Nephron (organoid): ENCODE measurements at regions not wholly inside any gene's neighbourhood (a gene's known extent, or its start where the extent isn't known, plus 50 kb on each side); places are given as distances from the start of the nearest gene placed in this dataset.

Experiments
- H3K27ac Mint-ChIP-seq, 3 experiments: 2 replicates each; pipeline ENCODE4 v1.8.0; 2020; ENCODE audit warnings: mixed read lengths in 3 of 3, mild to moderate bottlenecking in 2 of 3, moderate library complexity in 1 of 3
- H3K27me3 Mint-ChIP-seq: 2 replicates; pipeline ENCODE4 v1.8.0; 2021; ENCODE audit warnings: low read depth, mild to moderate bottlenecking, moderate library complexity, mixed read lengths
- H3K36me3 Mint-ChIP-seq: 2 replicates; pipeline ENCODE4 v1.8.0; 2020; ENCODE audit warnings: low read depth, mixed read lengths
- H3K4me1 Mint-ChIP-seq: 2 replicates; pipeline ENCODE4 v1.8.0; 2020; ENCODE audit warnings: mixed read lengths
- H3K4me3 Mint-ChIP-seq, 3 experiments: 2 replicates each; pipeline ENCODE4 v1.8.0; 2020; ENCODE audit warnings: mild to moderate bottlenecking in 3 of 3, mixed read lengths in 3 of 3, moderate library complexity in 2 of 3
- H3K9me3 Mint-ChIP-seq: 2 replicates; pipeline ENCODE4 v1.8.0; 2020; ENCODE audit warnings: mixed read lengths
- CTCF ChIP-seq, 3 experiments: fragments of 200-600 bp; sonication (generic); IDR thresholded peaks; one replicate each; pipeline ENCODE4 v1.5.0; 2021; ENCODE audit warnings: antibody characterized with exemption in 3 of 3; ENCODE audit not compliant: unreplicated experiment in 3 of 3

GRCh38 chr5:89950234-89950633, 459.3 kb downstream of the CETN3 start:
- H3K4me3 Mint-ChIP-seq = no peak overlapping the region
- H3K27me3 Mint-ChIP-seq = no peaks in the 10 kb centered on the region
- H3K4me1 Mint-ChIP-seq = no peaks in the 10 kb centered on the region

GRCh38 chr5:89948977-89949376, 460.6 kb downstream of the CETN3 start:
- H3K27me3 Mint-ChIP-seq = no peaks in the 10 kb centered on the region
- TF ChIP-seq CTCF (IDR thresholded peaks at IDR 0.05; ENCODE audit: unreplicated experiment in 3 of 3) = no peak
- H3K27ac Mint-ChIP-seq = no peak overlapping the region
- H3K36me3 Mint-ChIP-seq = no peaks in the 10 kb centered on the region
- H3K4me1 Mint-ChIP-seq = no peaks in the 10 kb centered on the region
- H3K9me3 Mint-ChIP-seq = no peaks in the 10 kb centered on the region
- no peak overlapping the region for H3K4me3 Mint-ChIP-seq

More at GRCh38 chr5:89950234-89950633, 459.3 kb downstream of the CETN3 start:
- no peaks in the 10 kb centered on the region for H3K36me3 Mint-ChIP-seq
- no peak for TF ChIP-seq CTCF (IDR thresholded peaks at IDR 0.05; ENCODE audit: unreplicated experiment in 3 of 3)
- H3K27ac Mint-ChIP-seq = no peak overlapping the region
- H3K9me3 Mint-ChIP-seq = no peaks in the 10 kb centered on the region

- H3K9me3 Mint-ChIP-seq = no peaks in the 10 kb centered on the region
- TF ChIP-seq CTCF (IDR thresholded peaks at IDR 0.05; ENCODE audit: unreplicated experiment in 3 of 3) = no peak
- no peaks in the 10 kb centered on the region for H3K27me3 Mint-ChIP-seq
- H3K4me3 Mint-ChIP-seq = no peak overlapping the region
- H3K27ac Mint-ChIP-seq = no peak overlapping the region
- no peaks in the 10 kb centered on the region for H3K4me1 Mint-ChIP-seq
- H3K36me3 Mint-ChIP-seq = no peaks in the 10 kb centered on the region
Observed at GRCh38 chr5:89946916-89947315, 462.6 kb downstream of the CETN3 start.

GRCh38 chr5:89946508-89946907, 463.0 kb downstream of the CETN3 start:
- no peak overlapping the region for H3K27ac Mint-ChIP-seq
- H3K36me3 Mint-ChIP-seq = no peaks in the 10 kb centered on the region
- no peak overlapping the region for H3K4me3 Mint-ChIP-seq
- no peaks in the 10 kb centered on the region for H3K27me3 Mint-ChIP-seq
- H3K9me3 Mint-ChIP-seq = no peaks in the 10 kb centered on the region
- no peaks in the 10 kb centered on the region for H3K4me1 Mint-ChIP-seq
- no peak for TF ChIP-seq CTCF (IDR thresholded peaks at IDR 0.05; ENCODE audit: unreplicated experiment in 3 of 3)

- Mint-ChIP-seq H3K36me3 (no peaks in the 10 kb centered on the region), H3K27ac (no peak overlapping the region), H3K4me3 (no peak overlapping the region), H3K4me1 (no peaks in the 10 kb centered on the region), H3K9me3 (no peaks in the 10 kb centered on the region), H3K27me3 (no peaks in the 10 kb centered on the region)
- TF ChIP-seq CTCF (IDR thresholded peaks at IDR 0.05; ENCODE audit: unreplicated experiment in 3 of 3) = no peak
Observed at GRCh38 chr5:89942171-89942570, 467.4 kb downstream of the CETN3 start.

- Mint-ChIP-seq H3K4me3 (no peak overlapping the region), H3K9me3 (no peaks in the 10 kb centered on the region)
Observed at GRCh38 chr5:89936576-89936975, 473.0 kb downstream of the CETN3 start.

More at GRCh38 chr5:89936576-89936975, 473.0 kb downstream of the CETN3 start:
- no peak for TF ChIP-seq CTCF (IDR thresholded peaks at IDR 0.05; ENCODE audit: unreplicated experiment in 3 of 3)
- Mint-ChIP-seq H3K36me3 (no peaks in the 10 kb centered on the region), H3K27me3 (no peaks in the 10 kb centered on the region), H3K4me1 (no peaks in the 10 kb centered on the region), H3K27ac (no peak overlapping the region)
